ENCODE measurements at regions not wholly inside any gene's neighbourhood (a gene's known extent, or its start where the extent isn't known, plus 50 kb on each side); places are given as distances from the start of the nearest gene placed in this dataset.

DNA sequence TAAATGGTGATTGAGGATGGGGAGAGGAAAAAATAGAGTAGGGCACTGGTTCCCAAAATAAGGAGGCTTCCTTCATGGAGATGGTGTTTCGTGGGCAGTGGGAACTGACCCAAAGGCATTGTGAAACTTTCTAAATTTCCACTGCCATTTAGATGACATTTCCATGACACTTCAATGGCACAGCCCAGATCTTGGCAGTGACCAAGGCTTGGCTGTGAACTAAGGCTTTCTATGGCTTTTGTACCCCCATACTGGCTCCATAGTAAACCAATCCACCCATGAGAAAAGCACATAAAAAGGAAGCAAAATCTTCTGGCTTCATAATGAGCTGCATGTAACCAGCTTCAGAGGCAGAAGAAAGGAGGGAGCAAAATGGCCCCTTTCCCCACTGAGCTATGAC, 321.0 kb upstream of the TLE4 start:
- H3K27me3 Mint-ChIP-seq, result peaks cover 2% of the 10 kb centered on the region
- DNase-seq, result no peak
- no peaks in the 10 kb centered on the region for H3K9me3 Mint-ChIP-seq
- H3K4me1 Mint-ChIP-seq (ENCODE audit: low read depth), result no peaks in the 10 kb centered on the region
- H3K36me3 Mint-ChIP-seq (ENCODE audit: low read depth), result no peaks in the 10 kb centered on the region
- no peak overlapping the region for H3K4me3 Mint-ChIP-seq
- H3K27ac Mint-ChIP-seq, result no peak overlapping the region

DNA sequence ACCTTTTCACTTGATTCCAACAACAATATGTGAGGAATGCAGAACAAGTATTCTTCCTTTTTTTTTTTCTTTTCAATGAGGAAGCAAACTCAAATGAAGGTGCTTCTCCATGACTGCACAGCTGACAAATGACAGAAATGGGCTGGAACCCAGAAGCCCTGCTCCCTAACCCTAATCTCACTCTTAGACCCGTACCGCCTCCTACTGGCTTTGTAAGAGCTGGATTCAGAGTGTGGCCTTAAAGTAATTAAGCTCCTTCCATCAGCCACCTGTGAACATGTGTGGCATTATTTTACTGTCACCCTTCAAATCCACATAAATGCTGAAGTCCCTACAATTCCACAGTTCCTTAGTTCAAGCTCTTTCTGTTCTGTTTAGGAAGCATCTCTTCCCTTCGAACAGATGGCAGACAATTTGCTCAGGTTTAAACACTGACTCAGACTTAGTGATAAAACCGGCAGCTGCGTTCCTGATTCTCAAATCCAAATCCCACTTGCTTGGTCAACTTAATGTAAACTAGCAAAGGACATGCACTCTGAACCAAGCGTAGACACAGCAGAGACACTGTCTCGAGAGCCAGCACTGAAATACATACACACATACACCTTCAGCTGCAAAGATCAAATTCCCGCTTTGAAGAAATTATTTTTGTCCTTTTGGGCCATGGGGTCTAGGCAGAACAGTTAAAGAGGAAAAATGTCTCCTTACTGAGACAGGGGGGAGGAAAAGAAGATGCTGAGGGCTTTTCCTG, 316.7 kb upstream of the TLE4 start:
- Mint-ChIP-seq H3K4me1 (ENCODE audit: low read depth) (no peaks in the 10 kb centered on the region), H3K27ac (no peak overlapping the region), H3K9me3 (no peaks in the 10 kb centered on the region), H3K36me3 (ENCODE audit: low read depth) (no peaks in the 10 kb centered on the region), H3K4me3 (no peak overlapping the region), H3K27me3 (peaks cover 14% of the 10 kb centered on the region)
- DNase-seq, result no peak

DNA sequence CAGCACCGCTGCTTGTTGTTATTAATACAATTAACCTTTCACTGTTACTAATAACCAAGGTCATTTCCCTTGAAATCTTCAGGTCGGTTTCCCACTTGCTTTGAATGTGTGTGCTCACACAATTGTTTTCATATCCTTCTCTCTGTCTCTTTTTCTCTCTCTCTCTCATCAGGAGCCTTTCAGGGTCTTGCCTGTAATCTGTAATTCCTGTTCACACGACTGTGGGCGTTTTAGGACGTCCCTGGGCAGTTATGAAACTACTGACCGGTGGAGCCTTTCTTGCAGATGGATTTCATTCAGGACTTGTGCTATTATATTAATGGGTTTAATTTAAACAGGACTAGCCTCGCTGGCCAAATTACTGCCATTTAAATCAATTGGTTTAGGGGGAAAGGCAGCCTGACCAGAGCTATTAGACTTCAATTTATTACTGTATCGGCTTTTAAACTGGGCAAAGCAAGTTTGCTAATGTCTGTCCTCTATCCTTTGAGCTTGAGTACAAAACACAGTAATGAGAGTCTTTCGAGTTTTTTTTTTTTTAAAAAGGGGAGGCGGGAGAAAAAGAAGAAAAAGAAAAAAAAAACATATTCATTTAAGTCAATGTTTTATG, 316.0 kb upstream of the TLE4 start:
- Mint-ChIP-seq H3K4me3 (no peak overlapping the region), H3K27me3 (peaks cover 21% of the 10 kb centered on the region), H3K9me3 (no peaks in the 10 kb centered on the region), H3K27ac (no peak overlapping the region), H3K4me1 (ENCODE audit: low read depth) (no peaks in the 10 kb centered on the region), H3K36me3 (ENCODE audit: low read depth) (no peaks in the 10 kb centered on the region)
- no peak for DNase-seq

DNA sequence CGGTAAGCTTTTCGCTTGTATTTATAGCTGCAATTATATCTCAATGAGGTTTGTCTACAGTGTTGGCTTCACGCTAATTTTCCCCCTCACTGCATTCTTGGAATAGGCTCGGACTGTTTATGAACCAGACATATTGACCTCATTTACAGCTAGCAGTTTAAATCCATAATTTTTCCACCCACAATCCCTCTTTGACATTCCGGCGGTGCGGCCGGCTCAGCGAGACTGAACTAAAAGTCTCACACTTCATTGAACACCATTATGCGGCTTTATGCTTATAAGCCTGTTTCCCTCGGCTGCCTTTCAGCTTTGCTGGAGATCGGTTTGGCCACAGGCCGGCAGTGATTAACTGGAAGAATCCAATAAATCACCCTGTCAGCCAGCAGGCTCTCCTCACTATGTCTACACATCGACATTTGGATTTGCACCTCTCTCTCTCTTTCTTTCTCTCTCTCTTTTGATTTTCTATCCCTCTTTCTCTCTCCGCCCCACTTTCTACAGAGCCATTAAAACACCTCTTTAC, 315.0 kb upstream of the TLE4 start:
- H3K27me3 Mint-ChIP-seq, result peaks cover 29% of the 10 kb centered on the region
- H3K4me1 Mint-ChIP-seq (ENCODE audit: low read depth), result no peaks in the 10 kb centered on the region
- H3K9me3 Mint-ChIP-seq, result no peaks in the 10 kb centered on the region
- no peak for DNase-seq
- H3K4me3 Mint-ChIP-seq, result no peak overlapping the region
- no peak overlapping the region for H3K27ac Mint-ChIP-seq
- no peaks in the 10 kb centered on the region for H3K36me3 Mint-ChIP-seq (ENCODE audit: low read depth)

DNA sequence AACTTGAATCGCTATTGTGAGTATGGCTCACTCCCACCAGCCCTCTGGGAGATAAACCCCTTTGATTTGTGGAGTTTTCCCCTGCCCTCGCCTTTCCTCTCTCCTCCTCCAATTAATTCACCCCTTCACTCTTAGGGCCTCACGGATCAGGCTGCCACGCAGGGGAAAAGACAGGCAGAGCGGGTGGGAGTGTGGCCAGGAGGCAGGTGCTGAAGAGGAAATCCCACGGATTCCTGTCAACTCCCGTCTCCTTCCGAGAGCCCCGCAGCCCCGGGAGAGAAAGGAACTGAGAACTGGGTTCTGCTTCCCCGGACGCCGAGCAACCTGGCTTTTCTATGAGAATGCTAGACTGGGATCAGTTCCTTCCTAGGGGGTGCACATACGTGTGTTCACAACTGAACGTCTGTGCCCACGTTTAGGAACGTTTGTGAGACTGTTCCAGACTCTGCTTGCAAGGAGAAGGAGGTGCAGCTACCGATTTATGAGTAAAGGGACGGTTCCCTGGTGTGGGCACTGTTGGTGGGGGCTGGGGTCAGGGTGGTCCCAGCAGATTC, 314.5 kb upstream of the TLE4 start:
- H3K27ac Mint-ChIP-seq, result no peak overlapping the region
- no peak overlapping the region for H3K4me3 Mint-ChIP-seq
- H3K4me1 Mint-ChIP-seq (ENCODE audit: low read depth), result no peaks in the 10 kb centered on the region
- H3K27me3 Mint-ChIP-seq, result peaks cover 32% of the 10 kb centered on the region
- no peaks in the 10 kb centered on the region for H3K36me3 Mint-ChIP-seq (ENCODE audit: low read depth)
- DNase-seq, result no peak
- H3K9me3 Mint-ChIP-seq, result no peaks in the 10 kb centered on the region

DNA sequence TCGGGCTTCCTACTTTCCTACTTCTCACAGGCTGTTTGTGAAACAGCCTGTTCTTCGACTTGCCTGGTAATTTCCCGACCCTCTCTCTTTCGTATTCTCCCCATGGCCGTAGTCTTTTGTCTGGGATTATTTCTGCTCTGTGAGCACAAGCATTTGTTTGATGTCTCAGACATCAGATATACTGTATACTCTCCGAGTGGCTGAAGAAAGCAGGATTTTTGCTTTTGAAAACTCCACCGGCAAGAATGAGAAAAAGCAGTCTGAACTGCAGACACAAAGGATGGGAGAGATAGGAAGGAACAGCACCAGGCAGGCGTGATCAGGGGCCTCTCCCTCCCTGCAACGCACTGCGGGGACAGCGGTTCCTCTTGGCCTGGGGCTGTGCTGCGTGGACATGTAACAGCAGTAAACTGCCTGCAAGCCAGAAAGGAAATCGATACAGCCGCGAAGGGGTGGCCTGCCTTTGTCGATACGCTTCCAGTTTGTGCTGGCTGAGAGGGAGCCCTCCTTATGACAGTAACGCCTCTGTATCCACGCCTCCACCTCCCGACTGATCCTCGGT, 313.9 kb upstream of the TLE4 start:
- Mint-ChIP-seq H3K27ac (no peak overlapping the region), H3K27me3 (peaks cover 36% of the 10 kb centered on the region), H3K9me3 (peaks cover 3% of the 10 kb centered on the region), H3K4me3 (no peak overlapping the region), H3K36me3 (ENCODE audit: low read depth) (no peaks in the 10 kb centered on the region), H3K4me1 (ENCODE audit: low read depth) (no peaks in the 10 kb centered on the region)
- no peak for DNase-seq

DNA sequence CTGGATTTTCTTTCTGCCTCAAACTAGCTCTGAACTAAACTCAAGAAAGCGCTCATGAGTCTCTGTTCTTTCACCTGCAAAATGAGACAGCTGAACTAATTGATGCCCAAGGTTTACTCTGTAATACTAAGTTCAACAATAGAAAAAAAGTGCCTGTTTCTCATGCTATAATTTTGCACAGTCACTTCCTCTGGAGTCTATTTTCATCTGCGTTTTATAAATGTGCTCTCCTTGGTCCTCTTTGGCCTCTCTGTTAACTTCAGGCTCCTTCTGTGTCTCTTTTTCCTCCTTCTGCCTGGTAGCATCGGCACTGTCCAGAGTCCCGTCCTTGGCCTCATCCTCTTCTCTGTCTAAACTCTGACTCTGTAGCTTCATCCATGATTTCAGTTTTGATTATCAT, 311.9 kb upstream of the TLE4 start:
- peaks cover 6% of the 10 kb centered on the region for H3K9me3 Mint-ChIP-seq
- peaks cover 3% of the 10 kb centered on the region for H3K4me1 Mint-ChIP-seq (ENCODE audit: low read depth)
- no peak for DNase-seq
- peaks cover 54% of the 10 kb centered on the region for H3K27me3 Mint-ChIP-seq
- no peak overlapping the region for H3K27ac Mint-ChIP-seq
- H3K36me3 Mint-ChIP-seq (ENCODE audit: low read depth), result no peaks in the 10 kb centered on the region
- no peak overlapping the region for H3K4me3 Mint-ChIP-seq

DNA sequence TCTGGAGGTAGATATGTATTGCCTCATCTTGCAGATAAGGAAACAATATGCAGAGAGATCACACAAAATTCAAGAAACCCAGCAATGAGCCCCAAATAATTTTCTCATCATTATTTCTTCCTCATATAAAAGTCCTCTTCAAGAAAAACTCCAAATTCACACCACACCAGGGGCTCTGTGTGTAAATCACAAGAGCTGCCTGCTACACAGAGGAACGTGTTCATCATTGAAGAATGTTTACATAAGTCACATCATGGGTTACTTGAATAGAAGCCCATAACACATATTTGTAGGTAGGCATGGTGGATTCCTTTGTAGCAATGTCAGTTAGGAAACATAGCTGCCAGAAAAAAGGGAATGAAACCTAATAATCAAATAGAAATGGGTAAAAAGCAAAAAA, 308.1 kb upstream of the TLE4 start:
- H3K27ac Mint-ChIP-seq, result no peak overlapping the region
- peaks cover 56% of the 10 kb centered on the region for H3K27me3 Mint-ChIP-seq
- H3K9me3 Mint-ChIP-seq, result peaks cover 6% of the 10 kb centered on the region
- no peaks in the 10 kb centered on the region for H3K36me3 Mint-ChIP-seq (ENCODE audit: low read depth)
- H3K4me1 Mint-ChIP-seq (ENCODE audit: low read depth), result peaks cover 3% of the 10 kb centered on the region
- H3K4me3 Mint-ChIP-seq, result no peak overlapping the region
- no peak for DNase-seq

DNA sequence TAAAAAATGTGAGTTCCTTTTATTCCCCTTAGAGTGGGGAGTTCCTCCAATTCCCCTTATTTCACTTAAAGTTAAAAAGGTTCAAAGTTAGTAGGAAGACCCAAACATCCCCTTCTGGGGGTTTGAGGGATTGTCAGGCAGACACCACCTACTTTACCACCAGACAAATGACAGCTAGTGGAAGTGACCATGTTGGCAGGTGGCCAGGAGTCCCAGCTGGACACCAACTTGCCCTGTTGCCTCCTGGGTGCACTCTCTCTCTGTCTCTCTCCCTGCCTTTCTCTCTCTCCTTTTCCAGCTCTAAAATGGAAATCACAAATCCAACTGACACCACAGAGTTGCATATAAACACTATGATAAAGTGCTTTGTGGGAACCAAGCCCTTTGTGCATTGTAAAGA, 307.7 kb upstream of the TLE4 start:
- peaks cover 6% of the 10 kb centered on the region for H3K9me3 Mint-ChIP-seq
- H3K27me3 Mint-ChIP-seq, result peaks cover 52% of the 10 kb centered on the region
- H3K27ac Mint-ChIP-seq, result no peak overlapping the region
- H3K4me1 Mint-ChIP-seq (ENCODE audit: low read depth), result peaks cover 3% of the 10 kb centered on the region
- DNase-seq, result no peak
- H3K4me3 Mint-ChIP-seq, result no peak overlapping the region
- H3K36me3 Mint-ChIP-seq (ENCODE audit: low read depth), result no peaks in the 10 kb centered on the region

DNA sequence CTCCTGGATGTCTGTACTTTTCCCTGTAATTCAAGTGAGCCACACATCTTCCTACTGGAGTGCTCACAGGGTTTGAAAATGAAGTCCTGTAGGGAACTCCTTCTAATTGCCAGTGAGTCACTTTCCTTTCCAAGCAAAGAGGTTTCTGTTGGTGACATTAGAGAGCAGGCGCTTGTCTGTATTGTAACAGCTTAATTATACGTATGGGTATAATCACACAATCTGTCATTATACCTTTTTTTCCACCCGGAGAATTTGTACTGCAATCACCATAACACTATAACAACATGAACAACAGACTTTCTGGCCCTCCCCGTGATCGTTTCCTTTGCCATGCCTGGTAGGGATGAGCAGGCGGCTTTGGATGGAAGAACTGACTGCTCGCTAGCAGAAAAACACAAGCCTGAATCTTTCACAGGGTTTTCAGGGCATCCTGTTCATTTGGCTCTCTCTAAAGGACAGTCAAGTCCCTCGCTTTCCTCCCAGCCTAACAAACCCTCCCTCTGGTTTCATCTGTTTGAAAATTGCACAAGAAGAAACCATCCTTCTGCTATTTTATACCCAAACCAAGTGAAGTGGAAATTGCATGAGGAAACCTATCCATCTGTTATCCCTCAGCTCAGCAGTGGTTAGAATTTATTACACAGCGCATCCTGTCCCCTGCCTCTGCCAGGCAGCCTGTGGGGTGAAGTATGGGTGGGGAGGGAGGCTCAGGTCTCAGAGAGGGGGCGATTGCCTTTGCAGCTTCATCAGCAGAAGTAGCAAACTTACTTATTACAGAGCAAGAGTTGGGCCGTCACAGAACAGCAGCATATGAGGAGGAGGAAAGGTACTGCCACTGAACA, 307.0 kb upstream of the TLE4 start:
- H3K27ac Mint-ChIP-seq, result no peak overlapping the region
- peaks cover 46% of the 10 kb centered on the region for H3K27me3 Mint-ChIP-seq
- DNase-seq, result no peak
- no peak overlapping the region for H3K4me3 Mint-ChIP-seq
- peaks cover 6% of the 10 kb centered on the region for H3K9me3 Mint-ChIP-seq
- H3K36me3 Mint-ChIP-seq (ENCODE audit: low read depth), result no peaks in the 10 kb centered on the region
- peaks cover 3% of the 10 kb centered on the region for H3K4me1 Mint-ChIP-seq (ENCODE audit: low read depth)

DNA sequence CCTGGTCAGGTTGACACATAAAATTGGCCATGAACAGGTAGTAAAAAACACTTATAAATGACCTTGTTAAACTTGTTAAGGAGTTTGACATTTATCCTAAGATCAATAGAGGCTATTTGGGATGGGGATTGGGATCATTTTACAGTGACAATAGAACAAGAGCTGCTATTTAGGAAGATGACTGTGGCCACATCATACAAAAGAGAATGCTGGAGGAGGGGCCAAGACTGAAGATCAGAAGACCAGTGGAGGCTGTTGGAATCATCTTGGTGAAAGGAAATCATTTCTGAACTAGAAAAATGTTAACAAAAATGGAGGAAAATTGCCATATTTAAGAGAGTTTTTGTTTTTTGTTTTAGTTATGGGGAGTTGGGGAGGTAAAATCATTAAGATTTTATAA, 304.8 kb upstream of the TLE4 start:
- Mint-ChIP-seq H3K4me3 (no peak overlapping the region), H3K27ac (no peak overlapping the region), H3K4me1 (ENCODE audit: low read depth) (peaks cover 3% of the 10 kb centered on the region), H3K36me3 (ENCODE audit: low read depth) (no peaks in the 10 kb centered on the region), H3K9me3 (peaks cover 6% of the 10 kb centered on the region), H3K27me3 (peaks cover 27% of the 10 kb centered on the region)
- DNase-seq, result no peak

DNA sequence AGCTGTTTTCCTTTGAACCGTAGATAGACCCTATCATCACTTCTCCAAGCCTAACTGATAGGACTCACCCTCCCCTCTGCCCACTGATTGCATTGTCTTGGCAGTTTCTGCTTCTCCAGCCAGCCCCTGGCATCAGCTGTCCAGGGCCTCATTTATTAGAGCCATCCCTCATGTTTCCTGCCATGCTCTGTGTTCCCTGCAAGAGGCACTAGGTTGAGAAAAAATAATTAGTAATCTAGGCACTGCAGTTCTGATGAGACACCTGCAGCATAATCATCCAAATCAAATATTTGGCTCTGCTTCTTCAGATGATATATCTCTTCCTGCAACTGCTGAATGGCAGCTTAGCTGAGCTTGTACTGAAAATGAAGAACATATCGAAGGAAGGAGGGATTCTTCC, 303.0 kb upstream of the TLE4 start:
- Mint-ChIP-seq H3K4me1 (ENCODE audit: low read depth) (peaks cover 3% of the 10 kb centered on the region), H3K4me3 (no peak overlapping the region), H3K27ac (no peak overlapping the region), H3K27me3 (peaks cover 13% of the 10 kb centered on the region), H3K36me3 (ENCODE audit: low read depth) (no peaks in the 10 kb centered on the region), H3K9me3 (no peaks in the 10 kb centered on the region)
- no peak for DNase-seq

DNA sequence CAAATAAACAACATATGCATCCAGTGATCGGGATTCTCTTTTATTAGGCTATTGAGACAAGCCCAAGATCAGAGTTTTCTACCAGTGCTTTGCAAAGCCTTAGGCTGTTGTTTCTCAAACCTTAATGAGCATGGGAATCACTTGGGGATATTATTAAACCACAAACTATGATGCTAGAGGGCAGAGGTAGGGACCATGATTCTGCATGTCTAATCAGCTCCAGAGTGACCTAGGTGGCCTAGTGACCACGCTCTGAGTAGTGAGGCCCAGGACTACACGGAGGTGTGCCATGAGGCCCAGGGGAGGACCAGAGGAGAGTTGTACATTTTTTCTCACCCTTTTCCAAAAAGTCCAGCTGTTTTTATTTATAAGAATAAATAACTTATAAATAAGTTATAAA, 298.5 kb upstream of the TLE4 start:
- H3K27me3 Mint-ChIP-seq, result peaks cover 2% of the 10 kb centered on the region
- H3K4me1 Mint-ChIP-seq (ENCODE audit: low read depth), result no peaks in the 10 kb centered on the region
- H3K4me3 Mint-ChIP-seq, result no peak overlapping the region

DNA sequence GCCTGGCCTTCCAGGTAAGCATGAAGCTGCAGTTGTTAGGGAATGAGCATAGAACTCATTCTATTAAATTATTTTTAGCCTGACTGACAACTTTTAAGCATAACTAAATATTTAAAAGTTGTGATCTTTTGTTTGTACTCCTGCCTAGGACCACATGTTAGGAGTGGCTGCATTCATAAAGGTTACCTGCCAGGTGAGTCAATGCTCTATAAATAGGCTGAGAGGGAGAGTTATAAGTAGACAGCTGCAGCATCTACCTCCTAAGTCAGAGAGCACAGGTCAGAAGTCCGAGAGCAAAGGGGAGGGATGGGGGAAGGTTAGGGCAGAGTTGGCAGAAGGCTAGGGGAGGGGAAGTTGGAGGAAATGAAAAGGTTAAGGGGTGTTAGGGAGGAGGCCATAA, 292.4 kb upstream of the TLE4 start:
- Mint-ChIP-seq H3K4me3 (no peak overlapping the region), H3K27me3 (peaks cover 12% of the 10 kb centered on the region), H3K27ac (no peak overlapping the region), H3K36me3 (ENCODE audit: low read depth) (no peaks in the 10 kb centered on the region), H3K4me1 (ENCODE audit: low read depth) (no peaks in the 10 kb centered on the region), H3K9me3 (no peaks in the 10 kb centered on the region)
- DNase-seq, result no peak

More for the DNA sequence above, 298.5 kb upstream of the TLE4 start:
- H3K27ac Mint-ChIP-seq, result no peak overlapping the region
- H3K36me3 Mint-ChIP-seq (ENCODE audit: low read depth), result no peaks in the 10 kb centered on the region
- H3K9me3 Mint-ChIP-seq, result no peaks in the 10 kb centered on the region
- no peak for DNase-seq
